PC-3 (cell line): ENCODE measurements at regions not wholly inside any gene's neighbourhood (a gene's known extent, or its start where the extent isn't known, plus 50 kb on each side); places are given as distances from the start of the nearest gene placed in this dataset.

Source experiments
- ATAC-seq: fragments of 200-7000 bp; cut with Tn5 transposase; 2 replicates; pipeline ENCODE4 v1.9.1; 2020; ENCODE audit warnings: mild to moderate bottlenecking, moderate library complexity
- BruUV-seq: library from RNA; stranded (reverse); fragments of 400-500 nt; replicated peaks from 2 replicates; lab custom pipeline; 2021; lab: Mats Ljungman, UMichigan
- CTCF ChIA-PET: fragments of 300-600 bp; sonication (Branson Sonifier 250); formaldehyde crosslinking; loops from one replicate; lab custom pipeline; 2022; ENCODE audit warnings: antibody characterized with exemption; lab: Charles Lee
- POLR2A ChIA-PET: fragments of 300-600 bp; sonication (Branson Sonifier 250); formaldehyde crosslinking; loops from one replicate; lab custom pipeline; 2022; ENCODE audit warnings: antibody characterized with exemption; ENCODE audit not compliant: unreplicated experiment; lab: Charles Lee
- DNase-seq: peaks from one replicate; pipeline ENCODE4 v3.0.0-alpha.2; 2015
- H2AFZ ChIP-seq: fragments of 300-600 bp; sonication (generic); 2 replicates; pipeline ENCODE4 v1.6.0; 2016; ENCODE audit warnings: antibody characterized with exemption, low read length
- H3F3A ChIP-seq: fragments of 300-600 bp; sonication (generic); one replicate; pipeline ENCODE4 v1.6.0; 2017; ENCODE audit warnings: antibody characterized with exemption, low read length, control low read depth, mild to moderate bottlenecking; ENCODE audit not compliant: unreplicated experiment
- H3K27ac ChIP-seq: fragments of 300-600 bp; sonication (generic); 2 replicates; pipeline ENCODE4 v1.5.1; 2016; ENCODE audit warnings: mild to moderate bottlenecking, low read length
- H3K27me3 ChIP-seq: fragments of 300-600 bp; sonication (generic); 2 replicates; pipeline ENCODE4 v1.6.1; 2016; ENCODE audit warnings: low read length, mixed read lengths
- H3K36me3 ChIP-seq: fragments of 300-600 bp; sonication (generic); 2 replicates; pipeline ENCODE4 v1.6.1; 2016; ENCODE audit warnings: low read depth, mixed run types, low read length, mixed read lengths
- H3K4me1 ChIP-seq: fragments of 300-600 bp; sonication (generic); 2 replicates; pipeline ENCODE4 v1.5.1; 2016; ENCODE audit warnings: low read length; ENCODE audit not compliant: insufficient read depth
- H3K4me2 ChIP-seq: fragments of 300-600 bp; sonication (generic); 2 replicates; pipeline ENCODE4 v1.6.0; 2016; ENCODE audit warnings: low read length
- H3K4me3 ChIP-seq: fragments of 300-600 bp; sonication (generic); 2 replicates; pipeline ENCODE4 v1.5.1; 2016; ENCODE audit warnings: mild to moderate bottlenecking, low read length, mixed read lengths
- H3K79me2 ChIP-seq: fragments of 300-600 bp; sonication (generic); 2 replicates; pipeline ENCODE4 v1.6.1; 2017; ENCODE audit warnings: low read length, mixed read lengths
- H3K9ac ChIP-seq: fragments of 300-600 bp; sonication (generic); 2 replicates; pipeline ENCODE4 v1.6.0; 2016; ENCODE audit warnings: mild to moderate bottlenecking, low read length
- H3K9me2 ChIP-seq: fragments of 300-600 bp; sonication (generic); replicated peaks from 2 replicates; pipeline ENCODE4 v1.6.1; 2016; ENCODE audit warnings: mixed run types, low read length, mixed read lengths
- H3K9me3 ChIP-seq: fragments of 300-600 bp; sonication (generic); 2 replicates; pipeline ENCODE4 v1.6.1; 2016; ENCODE audit warnings: low read length, mixed read lengths
- H4K20me1 ChIP-seq: fragments of 300-600 bp; sonication (generic); 2 replicates; pipeline ENCODE4 v1.6.1; 2016; ENCODE audit warnings: low read length, mixed read lengths
- EZH2 ChIP-seq: fragments of 300-600 bp; sonication (generic); IDR thresholded peaks from one replicate; pipeline ENCODE4 v1.6.1; 2017; ENCODE audit warnings: antibody characterized with exemption, mild to moderate bottlenecking, low read length; ENCODE audit not compliant: unreplicated experiment
- EZH2phosphoT487 ChIP-seq: fragments of 300-600 bp; sonication (generic); IDR thresholded peaks from 2 replicates; pipeline ENCODE4 v1.6.1; 2018; ENCODE audit warnings: mild to moderate bottlenecking, antibody characterized with exemption, low read length, borderline replicate concordance
- intact Hi-C: fragments of 100-400 bp; cut with micrococcal nuclease; formaldehyde crosslinking; loops from 2 replicates; pipeline ENCODE4 v1.9.0; 2023
- TF ChIP-seq, protein P1 (sequence below): fragments of 300-600 bp; sonication (generic); conservative IDR thresholded peaks from 2 replicates; pipeline ENCODE4 v1.5.1; 2017; ENCODE audit warnings: antibody characterized with exemption, low read depth, mild to moderate bottlenecking, low read length

GRCh38 chr11:70703141-70704064 lies 305.1 kb downstream of the CTTN start:
- H4K20me1 ChIP-seq, result no peaks in the 10 kb centered on the region
- no peaks in the 10 kb centered on the region for H3K36me3 ChIP-seq
- H3K4me3 ChIP-seq, result no peak overlapping the region
- ATAC-seq, result no peak
- intact Hi-C loops, result no loop called here
- no peaks in the 10 kb centered on the region for H3K27me3 ChIP-seq
- DNase-seq, result no peak
- peaks cover 11% of the 10 kb centered on the region for H3K4me1 ChIP-seq
- no peak overlapping the region for H3K4me2 ChIP-seq
- no peaks in the 10 kb centered on the region for H3K9me3 ChIP-seq
- BruUV-seq, result no TSS peak
- H3F3A ChIP-seq, result no peaks in the 10 kb centered on the region
- H3K9ac ChIP-seq, result no peak overlapping the region
- no peaks in the 10 kb centered on the region for H3K79me2 ChIP-seq
- no peaks in the 10 kb centered on the region for H3K9me2 ChIP-seq
- no peak overlapping the region for H2AFZ ChIP-seq
- no peak overlapping the region for H3K27ac ChIP-seq
- TF ChIP-seq EZH2phosphoT487 (no peak), EZH2 (no peak)
- TF ChIP-seq, protein P1, sequence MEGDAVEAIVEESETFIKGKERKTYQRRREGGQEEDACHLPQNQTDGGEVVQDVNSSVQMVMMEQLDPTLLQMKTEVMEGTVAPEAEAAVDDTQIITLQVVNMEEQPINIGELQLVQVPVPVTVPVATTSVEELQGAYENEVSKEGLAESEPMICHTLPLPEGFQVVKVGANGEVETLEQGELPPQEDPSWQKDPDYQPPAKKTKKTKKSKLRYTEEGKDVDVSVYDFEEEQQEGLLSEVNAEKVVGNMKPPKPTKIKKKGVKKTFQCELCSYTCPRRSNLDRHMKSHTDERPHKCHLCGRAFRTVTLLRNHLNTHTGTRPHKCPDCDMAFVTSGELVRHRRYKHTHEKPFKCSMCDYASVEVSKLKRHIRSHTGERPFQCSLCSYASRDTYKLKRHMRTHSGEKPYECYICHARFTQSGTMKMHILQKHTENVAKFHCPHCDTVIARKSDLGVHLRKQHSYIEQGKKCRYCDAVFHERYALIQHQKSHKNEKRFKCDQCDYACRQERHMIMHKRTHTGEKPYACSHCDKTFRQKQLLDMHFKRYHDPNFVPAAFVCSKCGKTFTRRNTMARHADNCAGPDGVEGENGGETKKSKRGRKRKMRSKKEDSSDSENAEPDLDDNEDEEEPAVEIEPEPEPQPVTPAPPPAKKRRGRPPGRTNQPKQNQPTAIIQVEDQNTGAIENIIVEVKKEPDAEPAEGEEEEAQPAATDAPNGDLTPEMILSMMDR, result no peak
- CTCF ChIA-PET, result no interaction called here
- POLR2A ChIA-PET, result no interaction called here

- no peaks in the 10 kb centered on the region for H4K20me1 ChIP-seq
- H3K4me2 ChIP-seq, result no peak overlapping the region
- H3K27me3 ChIP-seq, result no peaks in the 10 kb centered on the region
- H3K9me3 ChIP-seq, result no peaks in the 10 kb centered on the region
- H3K36me3 ChIP-seq, result no peaks in the 10 kb centered on the region
- ATAC-seq (no peak), DNase-seq (no peak)
- no peaks in the 10 kb centered on the region for H3F3A ChIP-seq
- TF ChIP-seq EZH2phosphoT487 (no peak), EZH2 (no peak)
- TF ChIP-seq, protein P1, result no peak
- ChIA-PET CTCF (no interaction called here), POLR2A (no interaction called here)
- no peaks in the 10 kb centered on the region for H3K9me2 ChIP-seq
- no peaks in the 10 kb centered on the region for H3K79me2 ChIP-seq
- H3K27ac ChIP-seq, result no peak overlapping the region
- H3K9ac ChIP-seq, result no peak overlapping the region
- intact Hi-C loops, result no loop called here
- no peak overlapping the region for H3K4me3 ChIP-seq
- BruUV-seq, result no TSS peak
- no peak overlapping the region for H2AFZ ChIP-seq
- H3K4me1 ChIP-seq, result no peaks in the 10 kb centered on the region
These were observed 306.8 kb downstream of the CTTN start for GRCh38 chr11:70705097-70705496.

DNA sequence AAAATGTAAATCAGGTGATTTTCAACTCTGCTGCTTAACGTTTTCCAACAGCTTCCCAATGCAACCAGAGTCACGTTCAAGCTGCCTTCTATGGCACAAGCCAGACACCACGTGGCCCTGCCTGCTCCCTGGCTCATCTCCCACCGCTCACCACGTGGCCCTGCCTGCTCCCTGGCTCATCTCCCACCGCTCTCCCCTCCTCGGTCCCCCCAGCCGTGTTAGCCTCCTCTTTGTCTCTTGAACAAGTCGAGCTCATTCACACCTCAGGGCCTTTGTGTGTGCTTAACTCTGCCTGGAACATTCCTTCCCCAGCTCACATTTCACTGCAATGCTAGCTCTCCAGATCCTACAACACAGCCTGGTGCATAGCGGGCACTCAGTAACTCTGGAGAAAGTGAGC lies 307.6 kb downstream of the CTTN start:
- Histone ChIP-seq H3K9me3 (no peaks in the 10 kb centered on the region), H3K9ac (no peak overlapping the region), H3K4me1 (no peaks in the 10 kb centered on the region), H3K27ac (no peak overlapping the region), H3K36me3 (no peaks in the 10 kb centered on the region), H2AFZ (no peak overlapping the region), H3F3A (no peaks in the 10 kb centered on the region), H3K9me2 (no peaks in the 10 kb centered on the region), H3K27me3 (no peaks in the 10 kb centered on the region), H4K20me1 (no peaks in the 10 kb centered on the region), H3K79me2 (no peaks in the 10 kb centered on the region), H3K4me2 (no peak overlapping the region), H3K4me3 (no peak overlapping the region)
- no TSS peak for BruUV-seq
- ChIA-PET POLR2A (no interaction called here), CTCF (interaction anchor here (0.7 kb wide), 1 partner anchor 164 kb away, joined by 8 read pairs; no protein-coding TSS in a partner anchor)
- TF ChIP-seq, protein P1, result no peak
- TF ChIP-seq EZH2 (no peak), EZH2phosphoT487 (no peak)
- ATAC-seq, result no peak
- intact Hi-C loops, result no loop called here
- no peak for DNase-seq
